ENCODE measurements at regions not wholly inside any gene's neighbourhood (a gene's known extent, or its start where the extent isn't known, plus 50 kb on each side); places are given as distances from the start of the nearest gene placed in this dataset.
"Not testable (repeated sequence)": the region's sequence is repeated elsewhere in the genome, so short reads cannot be mapped to it uniquely, and the experiment has no call there.

GRCh38 chr2:87638872-87639271 lies 109.0 kb upstream of the PLGLB2 start:
- H3K27ac ChIP-seq (ENCODE audit: low read length); H4K20me1 ChIP-seq (ENCODE audit: insufficient read depth, low read length); H3K9me3 ChIP-seq (replicated peaks; ENCODE audit: insufficient read depth, low read length); H3F3A ChIP-seq (ENCODE audit: insufficient read depth, low read length); DNase-seq; H2AFZ ChIP-seq (ENCODE audit: low read length); H3K4me2 ChIP-seq (ENCODE audit: low read depth, low read length); H3K9ac ChIP-seq (ENCODE audit: low read length); H3K4me3 ChIP-seq (ENCODE audit: low read length); H3K27me3 ChIP-seq (replicated peaks; ENCODE audit: insufficient read depth, low read length); H3K36me3 ChIP-seq (replicated peaks; ENCODE audit: insufficient read depth, low read length); H3K4me1 ChIP-seq (ENCODE audit: low read length); H3K79me2 ChIP-seq (ENCODE audit: low read length); H3K9me2 ChIP-seq (replicated peaks; ENCODE audit: insufficient read depth, low read length): not testable (repeated sequence)

DNA sequence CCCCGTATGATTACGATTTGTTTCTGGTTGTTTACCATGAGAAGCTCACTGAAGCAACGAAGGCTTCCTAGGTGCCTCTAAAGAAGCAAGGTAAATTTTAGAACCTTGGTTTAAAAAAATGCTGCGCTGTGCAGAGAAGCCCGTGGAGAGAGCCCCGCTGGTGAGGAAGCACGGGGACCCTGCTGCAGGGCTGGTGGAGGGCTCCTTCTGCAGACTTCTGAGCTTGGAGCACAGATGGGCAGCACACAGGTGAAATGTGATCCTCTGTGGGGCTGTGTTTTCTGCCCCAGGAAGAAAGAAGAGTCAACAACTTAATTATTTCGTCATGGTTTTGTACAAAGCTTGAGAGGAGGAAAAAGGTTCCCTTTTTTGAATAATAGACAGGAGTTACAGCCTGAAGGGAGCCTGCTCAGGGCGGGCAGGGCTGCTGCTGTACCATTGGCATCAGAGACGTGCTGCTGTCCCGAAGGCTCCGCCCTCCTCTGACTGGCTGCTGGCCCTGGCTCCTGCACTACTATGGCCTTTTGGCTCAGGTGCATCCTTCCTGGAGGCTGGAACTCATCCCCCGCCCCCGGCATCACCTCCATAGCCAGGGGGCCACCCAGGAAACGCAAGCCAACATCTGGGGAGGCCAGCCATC lies 108.0 kb upstream of the PLGLB2 start:
- H3K79me2 ChIP-seq (ENCODE audit: low read length); H3K9ac ChIP-seq (ENCODE audit: low read length); H3K9me3 ChIP-seq (replicated peaks; ENCODE audit: insufficient read depth, low read length); H3K36me3 ChIP-seq (replicated peaks; ENCODE audit: insufficient read depth, low read length); DNase-seq; H3K9me2 ChIP-seq (replicated peaks; ENCODE audit: insufficient read depth, low read length); H3K4me3 ChIP-seq (ENCODE audit: low read length); H3K27me3 ChIP-seq (replicated peaks; ENCODE audit: insufficient read depth, low read length); H3K27ac ChIP-seq (ENCODE audit: low read length); H3K4me1 ChIP-seq (ENCODE audit: low read length); H2AFZ ChIP-seq (ENCODE audit: low read length); H4K20me1 ChIP-seq (ENCODE audit: insufficient read depth, low read length); H3F3A ChIP-seq (ENCODE audit: insufficient read depth, low read length); H3K4me2 ChIP-seq (ENCODE audit: low read depth, low read length): not testable (repeated sequence)

DNA sequence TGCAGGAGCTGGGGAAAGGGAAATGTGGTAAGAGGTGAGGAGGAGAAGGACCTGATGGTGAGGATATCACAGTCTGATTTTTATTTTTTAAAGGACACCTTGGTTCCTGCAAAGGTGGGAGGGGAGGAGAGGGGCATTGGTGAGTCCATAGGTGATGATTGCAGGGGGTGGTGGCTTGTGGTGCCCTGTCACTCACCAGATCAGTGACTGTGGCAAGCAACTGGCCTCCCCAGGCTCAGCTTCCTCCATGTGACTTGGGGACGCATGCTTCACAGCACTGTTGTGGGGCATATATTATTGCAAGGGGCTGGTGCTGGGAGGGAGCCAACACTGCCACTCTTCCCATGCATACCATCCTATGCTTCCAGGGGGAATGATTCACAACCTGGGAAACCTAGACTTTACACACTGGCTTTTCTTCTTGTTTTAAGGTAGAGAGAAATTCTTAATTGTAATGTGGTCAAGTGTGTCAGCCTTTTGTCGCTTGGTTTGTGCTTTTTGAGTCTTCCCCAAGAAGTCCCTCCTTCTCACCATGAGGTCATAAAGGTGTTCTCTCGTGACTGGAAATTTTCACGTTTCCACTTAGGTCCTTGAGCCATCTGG lies 106.8 kb upstream of the PLGLB2 start:
- not testable (repeated sequence) for H4K20me1 ChIP-seq (ENCODE audit: insufficient read depth, low read length); H3K9me3 ChIP-seq (replicated peaks; ENCODE audit: insufficient read depth, low read length); H2AFZ ChIP-seq (ENCODE audit: low read length); H3K9ac ChIP-seq (ENCODE audit: low read length); H3K9me2 ChIP-seq (replicated peaks; ENCODE audit: insufficient read depth, low read length); H3K27ac ChIP-seq (ENCODE audit: low read length); H3K4me3 ChIP-seq (ENCODE audit: low read length); DNase-seq; H3K36me3 ChIP-seq (replicated peaks; ENCODE audit: insufficient read depth, low read length); H3K27me3 ChIP-seq (replicated peaks; ENCODE audit: insufficient read depth, low read length); H3K4me2 ChIP-seq (ENCODE audit: low read depth, low read length); H3K79me2 ChIP-seq (ENCODE audit: low read length); H3K4me1 ChIP-seq (ENCODE audit: low read length); H3F3A ChIP-seq (ENCODE audit: insufficient read depth, low read length)

DNA sequence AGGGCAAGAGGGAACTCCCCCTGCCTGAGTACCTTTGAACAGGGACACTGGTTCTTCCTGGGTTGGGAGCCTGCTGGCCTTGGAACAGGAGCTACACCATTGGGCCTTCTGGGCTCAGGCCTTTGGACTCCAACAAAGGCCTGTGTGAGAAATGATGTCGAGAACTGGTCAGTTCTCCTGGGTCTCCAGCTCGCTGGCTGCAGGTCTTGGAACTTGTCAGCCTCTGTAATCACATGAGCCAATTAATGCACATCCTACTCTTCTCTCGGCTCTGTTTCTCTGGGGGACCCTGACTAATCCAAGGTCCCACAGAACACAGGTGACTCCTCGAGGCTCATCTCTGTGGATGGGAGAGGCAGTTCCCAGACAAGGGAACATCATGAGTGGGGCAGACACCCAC lies 104.7 kb upstream of the PLGLB2 start:
- not testable (repeated sequence) for H3K4me1 ChIP-seq (ENCODE audit: low read length); H2AFZ ChIP-seq (ENCODE audit: low read length); H3K9ac ChIP-seq (ENCODE audit: low read length); H3K9me2 ChIP-seq (replicated peaks; ENCODE audit: insufficient read depth, low read length); H3K36me3 ChIP-seq (replicated peaks; ENCODE audit: insufficient read depth, low read length); DNase-seq; H3K4me3 ChIP-seq (ENCODE audit: low read length); H3K79me2 ChIP-seq (ENCODE audit: low read length); H3K27me3 ChIP-seq (replicated peaks; ENCODE audit: insufficient read depth, low read length); H3K27ac ChIP-seq (ENCODE audit: low read length); H3K9me3 ChIP-seq (replicated peaks; ENCODE audit: insufficient read depth, low read length); H3F3A ChIP-seq (ENCODE audit: insufficient read depth, low read length); H4K20me1 ChIP-seq (ENCODE audit: insufficient read depth, low read length); H3K4me2 ChIP-seq (ENCODE audit: low read depth, low read length)

- H3K9me2 ChIP-seq (replicated peaks; ENCODE audit: insufficient read depth, low read length); H4K20me1 ChIP-seq (ENCODE audit: insufficient read depth, low read length); H3K4me1 ChIP-seq (ENCODE audit: low read length); H3K9me3 ChIP-seq (replicated peaks; ENCODE audit: insufficient read depth, low read length); H3K4me2 ChIP-seq (ENCODE audit: low read depth, low read length); H2AFZ ChIP-seq (ENCODE audit: low read length); H3K9ac ChIP-seq (ENCODE audit: low read length); H3K36me3 ChIP-seq (replicated peaks; ENCODE audit: insufficient read depth, low read length); H3K79me2 ChIP-seq (ENCODE audit: low read length); H3K27me3 ChIP-seq (replicated peaks; ENCODE audit: insufficient read depth, low read length); H3F3A ChIP-seq (ENCODE audit: insufficient read depth, low read length); DNase-seq; H3K4me3 ChIP-seq (ENCODE audit: low read length); H3K27ac ChIP-seq (ENCODE audit: low read length): not testable (repeated sequence)
Observed at GRCh38 chr2:87647737-87648498, 100.0 kb upstream of the PLGLB2 start.

- H3K36me3 ChIP-seq (replicated peaks; ENCODE audit: insufficient read depth, low read length); H3K79me2 ChIP-seq (ENCODE audit: low read length); H3K4me2 ChIP-seq (ENCODE audit: low read depth, low read length); H3K4me1 ChIP-seq (ENCODE audit: low read length); DNase-seq; H4K20me1 ChIP-seq (ENCODE audit: insufficient read depth, low read length); H3K9ac ChIP-seq (ENCODE audit: low read length); H3F3A ChIP-seq (ENCODE audit: insufficient read depth, low read length); H3K9me3 ChIP-seq (replicated peaks; ENCODE audit: insufficient read depth, low read length); H3K27ac ChIP-seq (ENCODE audit: low read length); H3K27me3 ChIP-seq (replicated peaks; ENCODE audit: insufficient read depth, low read length); H3K4me3 ChIP-seq (ENCODE audit: low read length); H2AFZ ChIP-seq (ENCODE audit: low read length); H3K9me2 ChIP-seq (replicated peaks; ENCODE audit: insufficient read depth, low read length): not testable (repeated sequence)
Observed at GRCh38 chr2:87648815-87649214, 99.1 kb upstream of the PLGLB2 start.

DNA sequence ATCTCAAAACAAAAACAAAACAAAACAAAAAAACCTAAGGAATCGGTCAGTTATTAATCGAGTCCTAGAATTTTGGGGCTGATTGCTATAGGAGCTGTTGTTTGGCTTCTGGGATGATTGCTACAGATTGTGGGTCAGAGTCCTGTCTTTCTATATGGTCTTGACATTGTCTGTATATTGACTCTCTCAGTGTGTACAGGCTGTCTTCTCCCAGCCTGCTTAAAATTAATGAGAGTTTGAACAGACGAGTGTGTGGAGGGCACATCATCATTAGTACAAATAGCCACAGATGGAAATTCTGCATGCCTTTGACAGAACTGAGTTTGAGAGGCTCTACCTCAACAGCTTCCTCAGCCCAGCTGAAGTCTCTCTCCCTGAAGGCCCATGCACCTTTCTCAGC lies 98.0 kb upstream of the PLGLB2 start:
- H3K4me3 ChIP-seq (ENCODE audit: low read length); H3K4me2 ChIP-seq (ENCODE audit: low read depth, low read length); H3K27ac ChIP-seq (ENCODE audit: low read length); H2AFZ ChIP-seq (ENCODE audit: low read length); H3F3A ChIP-seq (ENCODE audit: insufficient read depth, low read length); H3K79me2 ChIP-seq (ENCODE audit: low read length); H3K9me2 ChIP-seq (replicated peaks; ENCODE audit: insufficient read depth, low read length); H3K36me3 ChIP-seq (replicated peaks; ENCODE audit: insufficient read depth, low read length); DNase-seq; H3K9ac ChIP-seq (ENCODE audit: low read length); H3K4me1 ChIP-seq (ENCODE audit: low read length); H4K20me1 ChIP-seq (ENCODE audit: insufficient read depth, low read length); H3K9me3 ChIP-seq (replicated peaks; ENCODE audit: insufficient read depth, low read length); H3K27me3 ChIP-seq (replicated peaks; ENCODE audit: insufficient read depth, low read length): not testable (repeated sequence)

DNA sequence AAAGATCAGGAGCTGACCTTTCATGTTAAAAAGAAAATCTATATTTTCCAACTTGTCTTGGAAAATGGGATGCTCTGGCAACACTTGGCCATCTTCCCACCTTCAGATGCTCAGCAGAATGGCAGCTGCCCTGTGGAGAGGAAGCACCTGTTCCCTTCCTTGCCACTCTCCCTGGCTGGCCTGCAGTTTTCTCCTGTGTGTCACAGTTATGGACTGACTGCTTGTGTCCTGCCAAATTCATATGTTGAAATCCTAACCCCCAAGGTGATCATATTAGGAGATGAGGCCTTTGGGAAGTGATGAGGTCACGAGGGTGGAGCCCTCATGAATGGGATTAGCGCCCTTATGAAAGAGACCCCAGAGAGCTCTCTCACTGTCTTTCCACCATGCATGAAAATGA lies 97.0 kb upstream of the PLGLB2 start:
- H4K20me1 ChIP-seq (ENCODE audit: insufficient read depth, low read length); H3K4me3 ChIP-seq (ENCODE audit: low read length); DNase-seq; H3K4me2 ChIP-seq (ENCODE audit: low read depth, low read length); H3K27me3 ChIP-seq (replicated peaks; ENCODE audit: insufficient read depth, low read length); H3K4me1 ChIP-seq (ENCODE audit: low read length); H3K9ac ChIP-seq (ENCODE audit: low read length); H3K79me2 ChIP-seq (ENCODE audit: low read length); H3K9me3 ChIP-seq (replicated peaks; ENCODE audit: insufficient read depth, low read length); H3K36me3 ChIP-seq (replicated peaks; ENCODE audit: insufficient read depth, low read length); H2AFZ ChIP-seq (ENCODE audit: low read length); H3K9me2 ChIP-seq (replicated peaks; ENCODE audit: insufficient read depth, low read length); H3K27ac ChIP-seq (ENCODE audit: low read length); H3F3A ChIP-seq (ENCODE audit: insufficient read depth, low read length): not testable (repeated sequence)

All from MM.1S (cell line).